ENCODE measurements at regions not wholly inside any gene's neighbourhood (a gene's known extent, or its start where the extent isn't known, plus 50 kb on each side); places are given as distances from the start of the nearest gene placed in this dataset.

- TF ChIP-seq CTCF (IDR thresholded peaks at IDR 0.05; ENCODE audit: borderline replicate concordance, extremely low read depth, insufficient read depth), result no peak
- intact Hi-C loops (cut with DNase I), result no loop called here
- Histone ChIP-seq H3K36me3 (ENCODE audit: control insufficient read depth in 2 of 3, insufficient read depth in 3 of 3, low read length in 3 of 3) (no peaks in the 10 kb centered on the region), H3K4me1 (ENCODE audit: control insufficient read depth in 2 of 3, insufficient read depth in 2 of 3, low read depth in 1 of 3, low read length in 3 of 3) (no peaks in the 10 kb centered on the region), H3K9me3 (ENCODE audit: control insufficient read depth in 2 of 3, insufficient read depth in 1 of 3, low read length in 3 of 3) (peaks cover 0 to 6% (median 0%) of the 10 kb centered on the region in 3 donors), H3K9ac (ENCODE audit: low read length in 3 of 3) (no peak overlapping the region), H3K4me3 (ENCODE audit: low read length in 3 of 3) (no peak overlapping the region), H3K27ac (ENCODE audit: low read depth in 2 of 2, low read length in 2 of 2) (no peak overlapping the region), H3K27me3 (ENCODE audit: control insufficient read depth, insufficient read depth, low read length) (no peaks in the 10 kb centered on the region)
- DNase-seq (no peak), FAIRE-seq (no peak)
Observed at GRCh38 chr10:93219347-93219746, 145.7 kb downstream of the CYP26A1 start.

- intact Hi-C loops (cut with DNase I), result no loop called here
- no peaks in the 10 kb centered on the region for H3K27me3 ChIP-seq (ENCODE audit: control insufficient read depth, insufficient read depth, low read length)
- no peak overlapping the region for H3K4me3 ChIP-seq (ENCODE audit: low read length in 3 of 3)
- TF ChIP-seq CTCF (IDR thresholded peaks at IDR 0.05; ENCODE audit: borderline replicate concordance, extremely low read depth, insufficient read depth), result no peak
- no peaks in the 10 kb centered on the region for H3K4me1 ChIP-seq (ENCODE audit: control insufficient read depth in 2 of 3, insufficient read depth in 2 of 3, low read depth in 1 of 3, low read length in 3 of 3)
- no peak overlapping the region for H3K9ac ChIP-seq (ENCODE audit: low read length in 3 of 3)
- H3K36me3 ChIP-seq (ENCODE audit: control insufficient read depth in 2 of 3, insufficient read depth in 3 of 3, low read length in 3 of 3), result no peaks in the 10 kb centered on the region
- H3K9me3 ChIP-seq (ENCODE audit: control insufficient read depth in 2 of 3, insufficient read depth in 1 of 3, low read length in 3 of 3), result peaks cover 0 to 6% (median 0%) of the 10 kb centered on the region in 3 donors
- no peak overlapping the region for H3K27ac ChIP-seq (ENCODE audit: low read depth in 2 of 2, low read length in 2 of 2)
- FAIRE-seq (no peak), DNase-seq (no peak)
Observed at GRCh38 chr10:93220296-93221170, 146.8 kb downstream of the CYP26A1 start.

- Histone ChIP-seq H3K27ac (ENCODE audit: low read depth in 2 of 2, low read length in 2 of 2) (no peak overlapping the region), H3K36me3 (ENCODE audit: control insufficient read depth in 2 of 3, insufficient read depth in 3 of 3, low read length in 3 of 3) (no peaks in the 10 kb centered on the region), H3K27me3 (ENCODE audit: control insufficient read depth, insufficient read depth, low read length) (no peaks in the 10 kb centered on the region), H3K9me3 (ENCODE audit: control insufficient read depth in 2 of 3, insufficient read depth in 1 of 3, low read length in 3 of 3) (peaks cover 0 to 6% (median 0%) of the 10 kb centered on the region in 3 donors), H3K4me3 (ENCODE audit: low read length in 3 of 3) (no peak overlapping the region), H3K4me1 (ENCODE audit: control insufficient read depth in 2 of 3, insufficient read depth in 2 of 3, low read depth in 1 of 3, low read length in 3 of 3) (no peaks in the 10 kb centered on the region), H3K9ac (ENCODE audit: low read length in 3 of 3) (no peak overlapping the region)
- intact Hi-C loops (cut with DNase I), result no loop called here
- no peak for TF ChIP-seq CTCF (IDR thresholded peaks at IDR 0.05; ENCODE audit: borderline replicate concordance, extremely low read depth, insufficient read depth)
- no peak for FAIRE-seq
- no peak for DNase-seq
Observed at GRCh38 chr10:93221171-93221496, 147.4 kb downstream of the CYP26A1 start.

Data from kidney (tissue), 13 donors.